ENCODE measurements at regions not wholly inside any gene's neighbourhood (a gene's known extent, or its start where the extent isn't known, plus 50 kb on each side); places are given as distances from the start of the nearest gene placed in this dataset.

DNA sequence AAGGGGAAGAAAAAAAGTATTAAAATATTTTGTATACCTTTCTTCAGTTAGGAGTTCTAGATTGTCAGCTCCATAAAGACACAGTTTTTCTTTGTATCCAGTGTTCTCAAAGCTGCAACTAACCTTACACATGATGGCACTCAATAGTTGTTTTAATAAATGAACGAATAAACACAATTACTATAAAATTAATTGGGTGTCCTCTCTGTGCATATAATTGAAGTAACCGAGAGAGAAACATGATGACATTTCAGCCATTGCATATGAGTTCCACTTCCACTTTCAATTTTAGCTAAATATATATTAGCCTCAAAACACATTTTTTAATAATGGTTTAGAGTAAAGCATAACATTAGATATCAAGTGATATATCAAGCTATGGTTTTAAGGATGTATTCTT is 671.2 kb downstream of the LRFN5 start:
- no peak for DNase-seq

DNA sequence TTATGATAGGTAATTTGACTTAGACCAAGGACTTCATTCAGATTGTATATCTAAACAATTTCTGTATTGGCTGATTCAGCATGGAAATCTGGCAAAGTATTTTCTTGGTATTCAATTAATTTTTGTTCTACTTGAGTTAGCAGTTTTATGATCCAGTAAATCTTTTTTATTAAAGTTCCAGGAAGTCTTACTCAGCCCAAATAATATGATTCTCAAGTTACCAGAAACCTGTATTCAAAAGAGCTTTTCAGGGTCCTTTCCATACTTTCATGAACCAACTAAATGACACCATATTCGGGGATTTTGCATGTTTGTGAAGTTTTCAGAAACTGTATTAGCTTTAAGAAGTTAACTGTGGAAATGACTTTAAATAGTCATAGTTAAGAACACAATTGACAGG is 662.6 kb downstream of the LRFN5 start:
- DNase-seq: no peak

DNA sequence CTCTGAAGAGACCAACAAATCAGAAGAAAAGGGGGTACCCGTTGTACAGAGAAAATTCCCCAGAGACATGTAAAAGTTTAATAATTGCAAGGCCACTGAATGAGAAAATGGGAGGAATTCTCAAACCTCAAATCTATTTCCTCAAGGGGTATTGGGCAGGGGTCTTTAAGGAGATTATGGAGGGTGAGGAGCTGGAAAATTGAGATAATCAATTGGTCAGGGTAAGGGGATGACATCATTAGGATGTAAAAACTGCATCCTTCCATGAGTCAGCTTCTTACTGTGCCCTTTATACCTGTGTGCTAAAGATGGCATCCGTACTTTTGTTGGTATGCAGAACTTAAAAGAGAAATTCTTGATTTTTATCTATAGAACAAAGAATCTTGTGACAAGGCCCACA is 641.5 kb downstream of the LRFN5 start:
- no peak for DNase-seq

DNA sequence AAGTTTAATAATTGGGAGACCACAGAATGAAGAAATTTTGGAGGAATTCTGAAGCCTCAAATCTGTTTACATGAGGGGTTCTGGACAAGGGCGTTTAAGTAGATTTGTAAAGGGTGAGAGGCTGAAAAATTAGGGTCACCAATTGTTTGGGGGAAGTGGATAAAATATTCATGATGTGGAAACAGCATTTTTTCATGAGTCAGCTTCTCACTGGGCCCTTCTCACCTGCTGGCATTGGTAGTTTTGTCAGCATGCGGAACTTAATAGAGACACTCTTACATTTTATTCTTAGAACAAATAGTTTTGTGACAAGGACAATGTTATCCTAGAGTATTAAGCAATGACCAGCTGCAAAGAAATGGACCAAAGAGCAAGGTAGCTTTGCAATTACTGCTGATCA is 634.4 kb downstream of the LRFN5 start:
- no peak for DNase-seq

DNA sequence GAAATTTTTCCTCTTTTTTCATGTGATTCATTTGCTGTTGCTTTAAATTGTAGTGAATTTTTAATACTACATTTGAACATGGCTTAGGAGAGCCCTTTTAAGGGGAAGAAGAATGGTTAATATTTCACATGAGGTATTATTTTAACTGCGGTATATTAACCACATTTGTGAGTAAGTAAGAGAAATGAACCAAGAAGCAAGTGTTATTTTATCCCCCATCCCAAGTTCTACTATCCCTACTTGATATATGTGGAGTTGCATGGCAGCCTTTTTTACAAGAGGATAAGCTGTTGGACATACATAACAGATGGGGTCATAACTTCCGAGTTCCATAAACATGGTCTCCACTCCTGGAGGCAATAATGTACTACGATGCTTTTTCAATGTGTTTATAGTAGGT is 623.3 kb downstream of the LRFN5 start:
- no peak for DNase-seq

DNA sequence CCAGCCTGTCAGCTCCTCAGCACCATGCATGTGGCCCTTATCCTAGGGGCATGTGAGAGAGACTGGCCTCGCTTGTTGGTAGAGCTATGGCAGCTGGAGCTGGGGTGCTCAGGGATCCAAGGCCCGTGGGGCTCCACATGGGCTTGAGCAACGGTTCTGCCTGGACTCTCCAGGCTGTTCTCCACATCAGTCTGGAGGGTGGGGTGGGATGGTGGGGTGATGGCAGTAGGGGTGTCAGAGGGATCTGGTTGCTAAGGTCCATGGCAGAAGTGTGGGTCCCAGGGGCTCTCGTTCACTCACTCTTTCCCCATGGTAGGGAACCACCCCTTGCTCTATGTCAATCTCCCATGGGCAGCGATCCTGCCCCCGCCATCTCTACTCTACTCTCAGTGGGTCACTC is 622.6 kb downstream of the LRFN5 start:
- DNase-seq: no peak

DNA sequence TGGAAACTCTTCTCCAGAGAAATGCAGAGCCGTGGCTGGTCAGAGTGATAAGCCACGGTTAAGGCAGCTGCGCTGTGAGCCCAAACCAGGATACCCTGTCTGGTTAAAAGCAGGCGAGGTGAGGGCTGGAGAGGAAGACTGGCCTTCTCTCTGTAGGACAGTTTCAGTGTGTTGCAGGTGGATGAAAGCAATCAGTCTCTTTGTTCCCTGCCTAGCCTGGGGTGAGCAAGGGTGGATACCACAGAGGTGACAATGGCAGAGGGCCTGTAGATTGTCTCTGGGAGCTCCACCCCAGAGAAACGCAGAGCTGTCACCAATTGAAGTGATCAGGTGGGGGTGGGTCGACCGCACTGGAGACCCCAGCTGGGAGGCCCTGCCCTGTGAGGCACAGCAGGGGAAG is 621.9 kb downstream of the LRFN5 start:
- no peak for DNase-seq

DNA sequence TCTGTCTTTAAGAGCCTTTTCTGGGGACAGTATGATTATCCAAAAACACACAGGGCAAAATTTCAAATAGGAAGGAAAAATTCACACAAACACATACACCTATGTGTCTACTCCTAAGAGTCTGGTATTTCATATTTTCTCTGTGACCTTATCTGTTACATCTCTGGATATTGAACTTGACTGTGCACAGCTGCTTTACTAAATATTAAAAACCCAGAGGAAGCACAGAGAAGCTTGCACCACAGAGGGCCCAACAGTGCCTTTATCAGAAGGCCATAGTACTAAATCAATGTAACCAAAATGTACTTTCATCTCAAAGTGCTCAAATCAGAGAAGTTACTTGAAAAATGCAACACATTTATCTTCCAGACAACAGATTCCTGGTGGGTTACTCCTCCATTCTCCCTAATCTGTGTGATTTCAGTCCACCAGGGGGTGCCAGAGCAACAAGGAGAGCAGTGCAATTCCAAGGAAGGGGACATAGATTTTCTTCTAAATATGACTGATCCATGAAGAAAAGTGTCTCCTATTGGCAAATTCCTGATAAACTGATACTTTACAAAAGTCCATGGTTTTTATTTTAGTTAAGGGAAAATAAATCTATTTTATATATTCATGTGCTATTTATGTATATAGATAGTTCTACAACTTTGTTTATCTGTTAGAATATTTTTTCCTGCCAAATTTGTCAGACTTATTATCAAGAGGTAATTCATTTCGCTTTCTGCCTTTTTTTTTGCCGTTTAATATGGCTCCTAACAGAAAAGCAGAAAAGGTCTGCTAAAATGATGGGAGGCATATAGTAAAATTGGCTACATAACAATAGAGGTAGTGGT is 617.6 kb downstream of the LRFN5 start:
- DNase-seq: peak; percentile 88

DNA sequence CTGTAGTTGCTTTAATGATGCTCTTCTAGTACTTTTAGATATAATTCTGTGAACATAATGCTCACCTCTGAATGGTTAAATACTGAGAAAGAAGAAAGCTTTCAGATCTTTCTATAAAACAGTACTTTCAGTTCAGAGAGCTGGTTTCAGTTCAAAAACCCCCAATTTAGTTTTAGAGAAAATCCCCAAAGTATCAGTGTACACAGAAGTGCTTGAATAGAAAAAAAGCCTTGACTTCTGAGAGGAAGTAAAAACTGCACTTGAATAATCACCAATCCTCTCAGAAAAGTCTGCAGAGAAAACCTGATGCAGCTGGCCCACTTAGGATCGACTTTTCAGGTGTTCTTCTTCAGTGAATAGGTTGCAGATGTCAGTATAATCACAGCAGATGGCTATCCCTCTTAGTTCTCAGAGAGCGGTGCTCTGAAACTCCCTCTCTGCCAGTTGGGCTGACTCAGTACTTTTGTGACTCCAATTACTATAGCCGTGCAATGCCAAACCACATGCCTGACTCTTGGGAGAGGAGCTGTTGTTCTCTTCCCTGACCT is 616.3 kb downstream of the LRFN5 start:
- peak; percentile 33 for DNase-seq

DNA sequence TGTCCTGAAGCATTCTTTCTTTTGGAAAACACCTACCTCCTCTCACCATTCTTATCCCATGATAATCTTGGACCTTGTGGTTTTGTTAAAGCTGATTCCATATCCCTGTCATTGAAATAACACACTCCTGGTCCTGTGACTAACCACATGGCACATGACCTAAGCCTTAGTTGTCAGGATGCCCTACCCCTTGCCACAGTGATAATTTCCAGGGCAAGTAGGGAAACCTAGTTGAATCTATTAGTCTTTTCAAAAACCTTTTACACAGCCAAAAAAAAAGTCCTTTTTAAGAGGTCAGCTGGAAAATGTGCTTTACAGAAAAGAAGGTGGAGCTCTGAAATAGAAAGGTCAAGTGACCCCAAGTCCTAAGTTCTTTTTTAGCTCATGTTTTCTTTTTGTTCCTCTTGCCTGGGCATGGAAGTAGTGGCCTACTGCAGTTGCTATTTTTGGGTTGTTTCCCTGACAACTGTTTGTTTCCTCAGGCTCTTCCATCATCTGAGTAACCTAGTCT is 608.4 kb downstream of the LRFN5 start:
- DNase-seq: no peak

DNA sequence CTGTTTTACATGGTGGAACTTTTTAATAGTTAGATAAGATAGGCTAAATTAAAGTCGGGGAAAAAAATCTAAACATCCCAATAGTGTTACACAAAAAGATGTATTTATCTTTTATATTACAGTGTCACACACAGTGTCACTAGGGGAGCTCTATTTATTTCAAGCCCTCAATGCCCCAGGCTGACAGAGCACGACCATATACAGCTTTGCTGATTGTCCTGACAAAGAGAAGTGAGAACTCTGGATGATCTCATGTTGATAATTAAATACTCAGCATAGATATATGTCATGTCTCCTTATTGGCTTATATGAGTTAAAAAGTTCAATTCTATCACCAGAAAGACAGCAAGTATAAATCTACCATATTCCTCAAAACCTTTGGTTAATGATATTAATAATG is 594.3 kb downstream of the LRFN5 start:
- DNase-seq: no peak

DNA sequence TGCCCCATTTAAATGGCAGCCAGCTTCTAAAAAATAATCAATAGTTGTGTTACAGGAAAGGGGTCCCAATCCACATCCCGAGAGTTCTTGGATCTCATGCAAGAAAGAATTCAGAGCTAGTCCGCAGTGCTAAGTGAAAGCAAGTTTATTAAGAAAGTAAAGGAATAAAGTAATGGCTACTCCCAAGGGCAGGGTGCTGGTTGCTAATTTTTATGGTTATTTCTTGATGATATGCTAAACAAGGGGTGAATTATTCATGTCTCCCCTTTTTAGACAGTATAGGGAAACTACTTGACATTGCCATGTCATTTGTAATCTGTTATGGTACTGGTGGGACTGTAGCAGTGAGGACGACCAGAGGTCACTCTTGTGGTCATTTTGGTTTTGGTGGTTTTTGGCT is 591.3 kb downstream of the LRFN5 start:
- no peak for DNase-seq

DNA sequence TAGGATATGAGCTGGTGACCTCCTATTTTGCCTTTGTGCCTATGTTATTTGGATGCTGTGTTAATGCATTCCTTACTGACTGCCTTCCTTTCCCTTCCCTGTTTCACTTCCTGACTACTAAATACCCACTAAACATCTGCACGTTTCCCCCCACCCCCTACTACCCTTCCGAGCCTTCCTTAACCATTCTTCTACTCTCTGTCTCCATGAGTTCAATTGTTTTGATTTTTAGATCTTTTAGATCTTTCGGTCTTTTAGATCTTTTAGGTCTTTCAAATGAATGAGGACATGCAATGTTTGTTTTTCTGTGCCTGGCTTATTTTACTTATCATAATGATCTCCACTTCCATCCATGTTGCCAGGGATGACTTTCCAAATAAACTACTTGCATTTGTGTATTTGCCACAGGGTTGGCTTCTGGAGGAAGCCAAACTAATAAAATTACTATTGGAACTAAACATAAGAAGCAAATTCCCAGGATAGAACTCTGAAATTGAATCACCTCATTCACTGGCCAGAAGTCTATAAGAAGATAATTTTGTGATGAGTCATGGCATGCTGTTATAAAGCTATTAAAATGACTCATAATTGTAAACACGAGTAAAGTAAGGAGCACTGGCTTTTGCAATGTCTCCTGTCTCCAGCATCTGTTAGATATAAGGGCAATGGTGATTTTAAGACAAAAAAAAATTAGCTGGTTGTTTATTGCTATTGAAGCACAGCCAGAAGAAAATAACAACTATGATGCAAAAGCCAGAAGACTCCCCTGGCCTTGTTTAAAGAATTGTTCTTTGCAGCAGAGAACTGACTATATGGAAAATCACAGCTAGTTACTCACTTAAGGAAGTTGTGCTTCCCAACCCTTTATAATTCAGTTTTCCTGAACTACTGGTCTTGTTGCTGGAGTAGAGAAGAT is 586.3 kb downstream of the LRFN5 start:
- no peak for DNase-seq

DNA sequence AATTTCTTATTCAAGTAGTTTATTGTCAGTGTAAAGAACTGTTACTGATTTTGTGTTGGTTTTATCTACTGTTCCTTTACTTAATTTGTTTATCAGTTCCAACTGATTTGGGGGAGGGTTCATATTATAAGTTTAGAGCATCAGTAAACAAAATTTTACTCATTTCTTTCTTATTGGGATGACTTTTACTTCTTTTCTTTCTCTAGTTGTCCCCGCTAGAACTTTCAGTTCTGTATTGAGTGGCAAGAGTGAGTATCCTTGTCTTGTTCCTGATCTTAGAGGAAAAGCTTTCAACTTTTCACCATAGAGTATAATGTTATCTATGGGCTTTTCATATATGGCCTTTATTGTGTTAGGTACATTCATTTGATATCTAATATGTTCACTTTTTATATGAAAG is 584.1 kb downstream of the LRFN5 start:
- DNase-seq: no peak

DNA sequence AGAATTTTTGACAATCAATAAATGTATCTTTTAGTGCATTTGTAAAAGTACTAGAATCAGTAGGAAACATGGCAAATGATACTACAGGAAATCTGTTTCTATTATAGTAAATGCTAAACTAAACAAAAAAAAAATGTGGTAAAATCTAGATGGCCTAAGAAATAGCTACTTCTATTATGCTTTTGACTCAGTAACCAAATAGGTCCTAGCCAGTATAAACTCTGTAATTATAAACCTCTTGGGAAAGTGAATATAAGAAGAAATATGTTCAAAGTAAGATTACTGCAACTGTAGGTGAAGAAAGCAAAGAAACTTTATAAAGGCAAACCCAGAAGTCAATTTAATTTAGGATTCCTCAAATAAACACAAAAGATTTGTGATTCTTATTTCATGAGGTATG is 581.2 kb downstream of the LRFN5 start:
- DNase-seq: no peak

DNA sequence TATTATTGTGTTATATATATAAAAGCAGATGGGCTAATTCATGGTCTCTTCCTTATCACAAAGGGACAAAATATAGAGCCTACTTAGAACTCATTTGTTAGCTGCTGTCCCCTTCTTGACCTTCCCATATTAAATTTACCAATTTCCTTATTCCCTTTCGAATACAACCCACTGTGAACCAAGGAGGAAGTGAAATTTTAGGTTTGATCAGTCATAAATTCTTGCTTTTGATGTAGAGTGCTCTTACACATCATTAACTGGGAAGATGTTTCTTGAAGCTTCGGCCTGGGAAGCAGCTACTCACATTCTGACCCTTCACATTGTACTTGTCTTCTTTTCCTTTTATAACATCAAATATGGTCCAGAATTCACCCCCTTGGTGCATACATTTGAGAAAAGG is 579.0 kb downstream of the LRFN5 start:
- no peak for DNase-seq

DNA sequence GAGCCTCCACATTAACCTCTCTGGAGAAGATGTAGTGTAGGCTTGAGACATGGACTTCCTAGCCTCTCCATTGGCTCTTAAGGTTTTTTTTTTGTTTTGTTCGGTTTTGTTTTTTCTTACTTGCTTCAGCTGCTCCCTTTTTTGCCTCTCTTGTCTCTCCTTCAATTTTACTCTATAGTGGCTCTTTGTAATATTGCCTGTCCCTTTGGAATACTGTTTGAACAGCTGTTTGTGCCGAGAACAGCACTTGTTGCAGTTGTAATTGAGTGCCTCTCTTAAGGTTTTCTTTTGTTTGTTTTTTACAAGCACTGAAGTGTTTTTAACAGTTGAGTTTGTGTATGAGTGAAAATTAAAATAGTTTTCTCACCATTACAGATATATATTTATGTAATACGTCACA is 567.7 kb downstream of the LRFN5 start:
- DNase-seq: peak; percentile 99

DNA sequence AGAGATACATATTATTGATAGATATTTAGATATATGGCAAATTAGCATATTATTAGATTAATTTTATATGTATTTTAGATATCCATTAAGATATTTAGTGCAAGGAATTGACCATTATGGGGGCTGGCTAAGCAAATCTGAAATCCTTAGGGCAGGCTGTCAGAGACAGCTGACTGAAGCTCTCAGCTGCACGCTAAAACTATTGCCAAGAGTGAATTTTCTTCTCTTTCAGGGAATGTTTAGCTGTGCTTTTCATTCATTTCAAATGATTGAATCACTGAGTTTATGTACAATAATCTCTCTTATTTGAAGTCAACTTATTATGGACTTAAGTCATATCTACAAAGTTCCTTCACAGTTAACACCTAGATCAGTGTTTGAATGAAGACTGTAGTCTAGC is 566.5 kb downstream of the LRFN5 start:
- DNase-seq: no peak

DNA sequence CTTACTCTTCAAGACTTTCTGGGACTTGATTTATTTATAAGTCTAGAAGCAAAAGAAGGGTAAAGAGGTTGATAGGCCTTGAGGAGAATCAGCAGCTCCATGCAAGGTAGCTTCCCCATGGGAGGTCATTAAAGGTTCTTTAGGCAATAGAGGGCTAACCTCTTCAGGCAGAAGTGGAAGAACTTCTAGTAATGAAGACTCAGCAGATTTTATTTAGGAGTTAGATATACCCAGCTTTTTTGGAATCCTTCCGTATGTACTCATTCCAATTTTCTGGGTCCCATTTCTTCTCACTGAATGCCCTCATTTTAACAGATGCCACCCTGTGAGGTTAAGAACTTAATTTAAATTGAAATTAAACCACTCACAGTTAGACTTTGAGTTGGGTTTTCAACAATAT is 565.6 kb downstream of the LRFN5 start:
- no peak for DNase-seq

DNA sequence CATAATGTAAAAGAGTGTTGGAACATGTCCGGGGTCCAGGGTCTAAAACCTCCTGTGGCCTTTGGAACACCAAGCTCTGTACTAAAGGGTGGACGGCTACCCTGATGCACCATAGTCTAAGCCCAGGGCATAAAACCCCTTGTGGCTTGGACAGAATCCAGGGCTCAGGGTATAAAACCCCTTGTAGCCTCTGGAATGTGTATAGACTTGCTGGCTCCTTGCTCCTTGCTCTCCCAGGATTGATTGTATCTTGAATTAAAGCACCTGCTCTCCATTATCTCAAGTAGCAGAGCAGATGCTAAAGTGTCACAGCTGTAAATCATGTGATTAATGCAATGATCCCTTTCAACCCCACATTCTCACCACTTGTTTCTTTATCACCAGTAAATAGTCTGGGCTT is 556.5 kb downstream of the LRFN5 start:
- no peak for DNase-seq

DNA sequence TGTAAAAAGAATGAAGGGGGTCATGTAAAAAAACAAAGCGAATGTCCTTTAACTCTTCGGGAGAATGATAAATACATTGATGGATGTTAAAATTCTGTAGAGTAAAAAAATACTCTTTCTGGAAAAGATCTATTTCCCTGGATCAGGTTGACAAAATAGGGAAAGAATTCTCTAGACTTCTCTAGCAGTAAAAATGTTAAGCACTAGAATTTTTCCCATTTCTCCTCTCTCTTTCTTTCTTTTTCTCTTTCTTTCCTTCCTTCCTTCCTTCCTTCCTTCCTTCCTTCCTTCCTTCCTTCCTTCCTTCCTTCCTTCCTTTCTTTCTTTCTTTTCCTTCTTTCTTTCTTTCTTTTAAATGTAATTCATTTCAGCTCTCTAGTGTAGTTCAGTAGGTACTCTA is 552.5 kb downstream of the LRFN5 start:
- DNase-seq: no peak

DNA sequence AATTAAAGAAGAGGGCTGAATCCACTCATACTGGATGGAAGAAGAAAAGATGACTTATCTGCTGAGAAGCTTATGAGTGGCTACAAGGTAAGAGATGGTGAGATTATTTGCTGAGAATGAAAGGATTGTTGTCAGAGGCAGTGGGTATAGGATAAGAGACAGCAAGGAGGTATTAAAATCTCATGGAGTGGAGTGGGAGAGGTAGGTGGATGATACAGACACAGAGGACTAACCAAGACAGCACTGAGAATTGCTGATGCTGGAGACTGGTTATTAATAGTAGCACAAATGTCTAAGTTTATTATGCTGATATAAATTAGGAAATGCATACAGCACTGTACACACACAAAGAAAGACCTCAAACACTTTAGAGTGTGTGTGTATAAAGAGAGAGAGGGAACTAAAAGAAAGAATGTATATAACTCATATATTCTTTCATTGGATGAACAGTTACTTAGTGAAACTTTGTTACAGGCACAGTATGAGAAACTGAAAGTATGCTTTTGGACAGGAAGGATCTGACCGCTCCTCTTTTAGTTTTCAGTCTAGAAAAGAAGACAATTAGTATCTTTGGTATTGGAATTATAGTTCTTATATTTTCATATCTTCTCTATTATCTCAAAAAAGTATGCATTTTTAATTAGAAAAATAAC is 543.1 kb downstream of the LRFN5 start:
- DNase-seq: no peak

DNA sequence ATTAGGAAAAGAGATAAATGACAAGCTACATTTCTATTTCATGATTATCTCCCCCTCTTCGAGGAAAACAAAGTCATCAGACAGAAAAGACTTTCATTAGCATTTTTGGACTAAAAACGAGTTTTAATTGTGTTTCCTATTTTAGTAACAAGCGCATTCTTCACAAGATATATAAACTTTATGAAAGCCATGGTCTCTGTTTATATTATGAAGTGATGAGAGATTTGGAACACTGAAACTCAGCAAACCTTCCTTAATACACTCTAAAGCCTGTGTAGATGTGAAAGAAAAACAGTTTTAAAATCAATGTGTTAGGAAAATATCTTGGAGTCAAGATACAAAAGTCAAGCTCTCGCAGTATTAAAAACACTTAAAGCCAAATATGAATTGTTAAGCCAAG is 539.1 kb downstream of the LRFN5 start:
- no peak for DNase-seq
